ENCODE measurements at regions not wholly inside any gene's neighbourhood (a gene's known extent, or its start where the extent isn't known, plus 50 kb on each side); places are given as distances from the start of the nearest gene placed in this dataset.
"Not testable (repeated sequence)": the region's sequence is repeated elsewhere in the genome, so short reads cannot be mapped to it uniquely, and the experiment has no call there.

DNA sequence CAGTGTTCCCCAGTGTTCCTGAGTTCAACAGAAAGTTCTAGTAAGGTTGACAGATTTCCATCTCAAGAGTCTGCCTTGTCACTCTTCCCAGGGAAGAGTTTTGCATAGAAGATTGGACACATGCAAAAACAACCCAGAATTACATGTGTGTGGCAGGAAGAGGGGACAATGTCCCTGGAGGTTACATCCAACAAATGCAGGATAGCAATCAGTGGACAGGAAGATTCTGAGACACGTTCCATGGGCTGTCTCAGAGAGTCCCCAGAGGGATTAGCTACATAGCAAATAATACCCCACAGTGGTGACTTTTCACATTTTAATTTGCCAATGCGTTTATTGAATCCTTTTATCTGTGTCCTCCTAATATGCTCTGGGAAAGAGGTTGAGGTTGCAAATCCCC, 321.1 kb upstream of the SPATA31A3 start:
- not testable (repeated sequence) for TF ChIP-seq POLR2A (IDR thresholded peaks at IDR 0.05; ENCODE audit: low read depth, low read length); CTCF (conservative IDR thresholded peaks at IDR 0.05; ENCODE audit: low read depth, low read length); BHLHE40 (IDR thresholded peaks at IDR 0.05; ENCODE audit: low read depth, low read length); MXI1 (IDR thresholded peaks at IDR 0.05; ENCODE audit: borderline replicate concordance, low read depth, low read length); MAZ (IDR thresholded peaks at IDR 0.05; ENCODE audit: borderline replicate concordance, low read depth, low read length)
